ENCODE measurements at regions not wholly inside any gene's neighbourhood (a gene's known extent, or its start where the extent isn't known, plus 50 kb on each side); places are given as distances from the start of the nearest gene placed in this dataset.
"Not testable (repeated sequence)": the region's sequence is repeated elsewhere in the genome, so short reads cannot be mapped to it uniquely, and the experiment has no call there.

DNA sequence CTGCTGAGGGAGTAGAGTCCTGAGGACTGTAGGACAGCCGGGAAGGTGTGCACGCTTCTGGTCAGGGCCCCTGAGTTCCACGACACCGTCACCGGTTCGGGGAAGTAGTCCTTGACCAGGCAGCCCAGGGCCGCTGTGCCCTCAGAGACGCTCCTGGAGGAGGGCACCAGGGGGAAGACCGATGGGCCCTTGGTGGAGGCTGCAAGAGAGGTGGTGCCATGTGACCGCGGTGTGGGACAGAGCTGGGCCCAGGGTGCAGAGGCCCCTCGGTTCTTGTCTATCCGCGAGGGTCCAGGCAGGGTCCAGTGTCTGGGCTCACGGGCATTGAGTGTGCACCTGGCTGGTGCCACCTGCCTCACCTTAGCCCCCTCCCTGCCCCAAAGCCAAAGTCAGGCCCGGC, 143.3 kb downstream of the TMEM121 start:
- not testable (repeated sequence) for H3K9ac ChIP-seq (ENCODE audit: low read depth in 1 of 2, low read length in 2 of 2); H3K27me3 ChIP-seq (ENCODE audit: control insufficient read depth in 4 of 4, insufficient read depth in 4 of 4, low read length in 3 of 4); H3K27ac ChIP-seq (ENCODE audit: low read depth in 1 of 2, low read length in 2 of 2); H3K4me3 ChIP-seq (ENCODE audit: low read depth in 1 of 3, low read length in 3 of 3); H3K9me3 ChIP-seq (ENCODE audit: control insufficient read depth in 4 of 4, low read length in 3 of 4); DNase-seq (ENCODE audit: low spot score); H3K36me3 ChIP-seq (ENCODE audit: control insufficient read depth in 4 of 4, insufficient read depth in 3 of 4, low read depth in 1 of 4, low read length in 3 of 4); H3K4me1 ChIP-seq (ENCODE audit: control insufficient read depth in 4 of 4, insufficient read depth in 4 of 4, low read length in 3 of 4)
- WGBS = 94% methylated on average over 15 of the region's 16 CpGs

DNA sequence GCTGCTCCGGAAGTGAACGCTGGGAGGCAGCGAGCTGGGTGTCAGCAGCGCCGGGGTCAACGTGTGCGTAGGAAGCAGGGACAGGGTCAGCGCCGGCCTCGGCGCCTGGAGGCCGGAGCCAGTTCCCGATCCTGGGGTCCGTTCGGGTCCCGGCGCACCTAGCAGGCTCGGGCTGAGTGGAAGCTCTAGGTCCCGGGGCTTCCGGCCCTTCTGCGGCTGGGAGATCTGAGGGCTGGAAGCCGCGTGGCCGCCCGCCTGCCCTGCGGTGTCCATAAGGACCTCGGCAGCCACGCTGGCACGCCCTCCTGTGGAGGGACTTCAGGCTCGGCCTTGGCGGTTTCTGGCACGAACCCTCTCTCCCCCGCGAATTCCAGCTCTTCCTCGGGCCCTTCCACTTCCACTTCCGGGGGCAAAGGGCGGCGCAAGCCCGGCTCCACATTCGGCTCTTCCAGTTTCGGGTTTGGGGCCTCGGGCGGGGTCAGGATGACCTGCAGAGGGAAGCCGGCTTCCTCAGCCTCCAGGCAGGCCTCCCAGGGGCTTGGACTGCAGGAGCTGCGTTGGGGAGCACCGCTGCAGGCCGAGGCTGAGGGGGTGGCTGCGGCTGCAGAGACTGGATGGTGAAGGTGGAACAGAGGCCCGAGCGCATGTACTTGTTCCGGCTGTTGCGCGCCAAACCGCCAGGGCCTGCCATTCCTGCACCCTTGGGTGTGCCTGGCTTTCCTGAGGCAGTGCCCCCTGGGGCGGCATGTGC, 146.2 kb downstream of the TMEM121 start:
- not testable (repeated sequence) for H3K9ac ChIP-seq (ENCODE audit: low read depth in 1 of 2, low read length in 2 of 2); H3K4me1 ChIP-seq (ENCODE audit: control insufficient read depth in 4 of 4, insufficient read depth in 4 of 4, low read length in 3 of 4); H3K9me3 ChIP-seq (ENCODE audit: control insufficient read depth in 4 of 4, low read length in 3 of 4); H3K36me3 ChIP-seq (ENCODE audit: control insufficient read depth in 4 of 4, insufficient read depth in 3 of 4, low read depth in 1 of 4, low read length in 3 of 4); H3K4me3 ChIP-seq (ENCODE audit: low read depth in 1 of 3, low read length in 3 of 3); H3K27ac ChIP-seq (ENCODE audit: low read depth in 1 of 2, low read length in 2 of 2); DNase-seq (ENCODE audit: low spot score); H3K27me3 ChIP-seq (ENCODE audit: control insufficient read depth in 4 of 4, insufficient read depth in 4 of 4, low read length in 3 of 4)
- WGBS = 94% methylated on average over 26 of the region's 55 CpGs

DNA sequence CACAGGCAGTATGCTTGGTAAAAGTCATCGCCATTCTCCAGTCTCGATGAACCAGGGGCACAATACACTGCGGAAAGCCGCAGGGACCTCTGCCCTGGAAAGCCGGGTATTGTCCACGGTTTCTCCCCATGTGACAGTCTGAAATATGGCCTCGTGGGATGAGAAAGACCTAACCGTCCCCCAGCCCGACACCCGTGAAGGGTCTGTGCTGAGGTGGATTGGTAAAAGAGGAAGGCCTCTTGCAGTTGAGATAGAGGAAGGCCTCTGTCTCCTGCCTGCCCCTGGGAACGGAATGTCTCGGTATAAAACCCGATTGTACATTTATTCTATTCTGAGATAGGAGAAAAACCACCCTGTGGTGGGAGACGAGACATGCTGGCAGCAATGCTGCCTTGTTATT, 149.1 kb downstream of the TMEM121 start:
- H3K36me3 ChIP-seq (ENCODE audit: control insufficient read depth in 4 of 4, insufficient read depth in 3 of 4, low read depth in 1 of 4, low read length in 3 of 4); H3K4me3 ChIP-seq (ENCODE audit: low read depth in 1 of 3, low read length in 3 of 3); H3K27me3 ChIP-seq (ENCODE audit: control insufficient read depth in 4 of 4, insufficient read depth in 4 of 4, low read length in 3 of 4); DNase-seq (ENCODE audit: low spot score); H3K27ac ChIP-seq (ENCODE audit: low read depth in 1 of 2, low read length in 2 of 2); H3K4me1 ChIP-seq (ENCODE audit: control insufficient read depth in 4 of 4, insufficient read depth in 4 of 4, low read length in 3 of 4); H3K9ac ChIP-seq (ENCODE audit: low read depth in 1 of 2, low read length in 2 of 2); H3K9me3 ChIP-seq (ENCODE audit: control insufficient read depth in 4 of 4, low read length in 3 of 4): not testable (repeated sequence)
- 86% methylated on average over 12 of the region's 14 CpGs for WGBS

DNA sequence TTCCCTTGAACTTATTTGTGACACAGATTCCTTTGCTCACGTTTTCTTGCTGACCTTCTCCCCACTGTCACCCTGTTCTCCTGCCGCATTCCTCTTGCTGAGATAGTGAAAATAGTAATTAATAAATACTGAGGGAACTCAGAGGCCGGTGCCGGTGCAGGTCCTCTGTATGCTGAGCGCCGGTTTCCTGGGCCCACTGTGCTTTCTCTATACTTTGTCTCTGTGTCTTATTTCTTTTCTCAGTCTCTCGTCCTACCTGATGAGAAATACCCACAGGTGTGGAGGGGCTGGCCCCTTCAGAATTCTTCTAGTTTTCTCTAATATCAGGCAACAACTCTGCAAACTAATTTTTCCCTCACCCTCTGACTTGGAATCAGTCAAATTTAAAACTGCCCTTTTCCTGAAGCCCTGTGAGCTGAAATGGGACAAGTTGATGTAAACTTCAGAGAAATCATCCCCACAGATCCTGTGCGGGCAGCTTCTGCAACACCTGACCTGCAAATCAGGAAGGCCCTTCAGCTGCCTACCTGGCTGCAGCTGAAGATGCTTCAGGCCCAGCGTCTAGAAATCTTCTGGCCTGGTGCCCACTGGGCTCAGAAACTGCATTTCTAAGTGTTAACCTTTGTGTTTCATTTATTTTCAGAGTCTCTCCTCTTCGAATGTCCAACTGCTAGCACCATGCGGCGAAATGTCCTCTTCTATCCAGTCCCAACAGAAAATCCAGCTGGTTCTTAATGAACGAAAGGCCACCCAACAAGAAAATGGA, 149.7 kb downstream of the TMEM121 start:
- not testable (repeated sequence) for H3K4me3 ChIP-seq (ENCODE audit: low read depth in 1 of 3, low read length in 3 of 3); DNase-seq (ENCODE audit: low spot score); H3K9me3 ChIP-seq (ENCODE audit: control insufficient read depth in 4 of 4, low read length in 3 of 4); H3K4me1 ChIP-seq (ENCODE audit: control insufficient read depth in 4 of 4, insufficient read depth in 4 of 4, low read length in 3 of 4); H3K27ac ChIP-seq (ENCODE audit: low read depth in 1 of 2, low read length in 2 of 2); H3K36me3 ChIP-seq (ENCODE audit: control insufficient read depth in 4 of 4, insufficient read depth in 3 of 4, low read depth in 1 of 4, low read length in 3 of 4); H3K27me3 ChIP-seq (ENCODE audit: control insufficient read depth in 4 of 4, insufficient read depth in 4 of 4, low read length in 3 of 4); H3K9ac ChIP-seq (ENCODE audit: low read depth in 1 of 2, low read length in 2 of 2)
- WGBS = 86% methylated on average over 13 of the region's 13 CpGs

DNA sequence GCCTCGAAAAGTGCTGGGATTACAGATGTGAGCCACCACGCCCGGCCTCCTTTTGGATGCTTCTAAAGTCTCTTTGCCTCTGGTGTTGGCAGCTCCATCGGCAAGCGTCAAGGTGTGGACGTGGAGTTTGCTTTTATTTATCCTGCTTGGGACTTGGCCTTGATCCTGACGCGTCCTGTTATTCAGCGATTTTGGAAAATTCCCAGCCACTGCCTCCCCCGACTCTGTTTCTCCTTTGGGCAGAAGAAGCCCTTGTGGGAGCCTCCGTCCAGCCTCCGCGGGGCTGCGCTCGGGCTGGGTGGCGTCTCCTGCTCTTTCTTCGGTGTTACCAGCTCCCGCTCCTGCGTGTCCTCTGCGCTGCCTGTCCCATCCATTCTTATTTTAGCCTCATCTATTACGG, 151.7 kb downstream of the TMEM121 start:
- H3K4me3 ChIP-seq (ENCODE audit: low read depth in 1 of 3, low read length in 3 of 3); DNase-seq (ENCODE audit: low spot score); H3K4me1 ChIP-seq (ENCODE audit: control insufficient read depth in 4 of 4, insufficient read depth in 4 of 4, low read length in 3 of 4); H3K36me3 ChIP-seq (ENCODE audit: control insufficient read depth in 4 of 4, insufficient read depth in 3 of 4, low read depth in 1 of 4, low read length in 3 of 4); H3K27ac ChIP-seq (ENCODE audit: low read depth in 1 of 2, low read length in 2 of 2); H3K9ac ChIP-seq (ENCODE audit: low read depth in 1 of 2, low read length in 2 of 2); H3K9me3 ChIP-seq (ENCODE audit: control insufficient read depth in 4 of 4, low read length in 3 of 4); H3K27me3 ChIP-seq (ENCODE audit: control insufficient read depth in 4 of 4, insufficient read depth in 4 of 4, low read length in 3 of 4): not testable (repeated sequence)
- WGBS = 84% methylated on average over 20 of the region's 21 CpGs

DNA sequence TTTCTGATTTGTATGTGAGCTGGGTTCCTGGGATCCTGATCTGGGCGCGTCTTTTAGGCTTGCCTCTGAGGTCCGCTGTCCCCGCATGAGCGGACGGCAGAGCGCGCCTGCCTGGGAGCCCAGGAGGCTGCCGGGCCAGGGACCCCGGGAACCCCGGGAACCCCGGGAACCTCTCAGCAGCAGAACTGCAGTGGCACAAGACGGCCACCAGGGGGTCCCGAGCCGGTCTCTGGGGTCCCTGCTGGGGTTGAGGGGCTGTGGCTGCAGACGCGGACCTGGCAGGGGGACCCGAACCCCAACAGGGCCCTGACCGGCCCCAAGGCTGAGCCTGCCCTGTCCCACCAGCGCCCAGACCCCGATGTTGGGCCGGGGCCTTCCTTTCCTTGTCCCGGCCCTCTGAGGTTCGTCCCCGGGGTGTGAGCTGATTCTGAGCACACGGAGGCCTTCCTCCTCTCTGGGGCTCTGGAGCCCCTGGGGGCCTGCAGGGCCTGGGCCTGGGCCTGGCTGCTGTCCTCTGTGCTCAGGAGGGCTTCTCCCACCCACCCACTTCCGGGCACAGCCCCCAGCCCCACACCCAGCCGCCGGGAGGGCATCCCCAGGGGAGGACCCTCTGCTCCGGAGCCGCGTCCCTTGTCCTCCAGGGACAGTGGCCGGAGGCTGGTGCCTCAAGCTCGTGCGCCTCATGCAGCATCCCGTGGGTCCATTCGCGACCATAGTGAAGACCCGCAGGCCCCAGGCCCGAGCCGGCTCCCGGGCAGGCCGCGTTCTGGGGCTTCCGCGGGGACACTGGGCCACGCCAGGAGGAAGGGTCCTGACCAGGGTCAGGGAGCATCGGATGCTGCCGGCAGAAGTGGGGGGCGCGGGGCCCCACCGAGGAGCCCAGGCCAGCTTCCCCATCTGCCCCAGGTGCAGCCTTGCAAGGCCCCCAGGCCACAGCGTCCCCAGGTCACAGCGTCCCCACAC, 152.9 kb downstream of the TMEM121 start:
- not testable (repeated sequence) for H3K27me3 ChIP-seq (ENCODE audit: control insufficient read depth in 4 of 4, insufficient read depth in 4 of 4, low read length in 3 of 4); H3K36me3 ChIP-seq (ENCODE audit: control insufficient read depth in 4 of 4, insufficient read depth in 3 of 4, low read depth in 1 of 4, low read length in 3 of 4); H3K9ac ChIP-seq (ENCODE audit: low read depth in 1 of 2, low read length in 2 of 2); H3K4me3 ChIP-seq (ENCODE audit: low read depth in 1 of 3, low read length in 3 of 3); H3K4me1 ChIP-seq (ENCODE audit: control insufficient read depth in 4 of 4, insufficient read depth in 4 of 4, low read length in 3 of 4); H3K27ac ChIP-seq (ENCODE audit: low read depth in 1 of 2, low read length in 2 of 2); H3K9me3 ChIP-seq (ENCODE audit: control insufficient read depth in 4 of 4, low read length in 3 of 4); DNase-seq (ENCODE audit: low spot score)
- 83% methylated on average over 20 of the region's 54 CpGs for WGBS

DNA sequence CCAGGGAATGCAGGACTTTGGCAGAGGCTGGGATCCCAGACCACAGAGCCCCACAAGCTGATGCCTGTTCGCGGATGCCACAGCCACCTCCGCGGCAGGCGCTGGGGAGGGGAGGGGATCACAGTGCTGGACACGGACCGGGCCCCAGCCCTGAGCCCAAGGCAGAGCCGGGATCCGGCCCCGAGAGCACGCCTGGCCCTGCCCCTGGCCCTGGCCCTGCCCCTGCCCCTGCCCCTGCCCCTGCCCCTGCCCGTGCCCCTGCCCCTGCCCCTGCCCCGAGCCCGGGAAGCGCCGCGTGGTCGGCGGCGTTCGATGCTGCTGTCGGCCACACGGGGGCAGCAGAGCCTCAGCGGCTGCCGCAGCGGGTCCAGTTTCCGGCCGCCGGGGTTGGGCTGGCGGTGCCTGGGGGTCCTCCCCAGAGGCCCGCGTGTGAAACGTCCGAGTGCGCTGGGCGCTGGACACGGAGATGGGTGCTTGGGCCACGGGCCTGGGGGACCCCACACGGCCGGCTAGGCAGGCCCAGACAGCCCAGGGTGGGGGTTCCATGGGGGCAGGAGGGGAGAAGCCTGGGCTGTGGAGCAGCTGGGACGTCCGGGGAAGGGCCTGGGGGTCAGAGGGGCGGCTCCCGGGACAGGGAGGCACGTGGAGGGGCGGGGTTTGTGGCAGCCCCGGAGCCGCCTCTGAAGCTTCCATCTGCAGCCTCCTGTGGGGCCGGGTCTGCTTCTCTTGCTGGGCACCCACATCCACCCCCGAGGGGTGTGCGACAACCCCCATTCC, 153.8 kb downstream of the TMEM121 start:
- not testable (repeated sequence) for H3K36me3 ChIP-seq (ENCODE audit: control insufficient read depth in 4 of 4, insufficient read depth in 3 of 4, low read depth in 1 of 4, low read length in 3 of 4); H3K4me3 ChIP-seq (ENCODE audit: low read depth in 1 of 3, low read length in 3 of 3); DNase-seq (ENCODE audit: low spot score); H3K4me1 ChIP-seq (ENCODE audit: control insufficient read depth in 4 of 4, insufficient read depth in 4 of 4, low read length in 3 of 4); H3K27ac ChIP-seq (ENCODE audit: low read depth in 1 of 2, low read length in 2 of 2); H3K9me3 ChIP-seq (ENCODE audit: control insufficient read depth in 4 of 4, low read length in 3 of 4); H3K9ac ChIP-seq (ENCODE audit: low read depth in 1 of 2, low read length in 2 of 2); H3K27me3 ChIP-seq (ENCODE audit: control insufficient read depth in 4 of 4, insufficient read depth in 4 of 4, low read length in 3 of 4)
- WGBS = 40% methylated on average over 11 of the region's 51 CpGs
